Loucy (cell line): ENCODE measurements at regions not wholly inside any gene's neighbourhood (a gene's known extent, or its start where the extent isn't known, plus 50 kb on each side); places are given as distances from the start of the nearest gene placed in this dataset.

Experiments
- EZH2phosphoT487 ChIP-seq: fragments of 200-600 bp; IDR thresholded peaks from 2 replicates; pipeline ENCODE4 v1.6.1; 2018; ENCODE audit warnings: antibody characterized with exemption, mild to moderate bottlenecking, moderate library complexity, borderline replicate concordance
- TF ChIP-seq, protein P1 (sequence below): fragments of 200-600 bp; sonication (generic); conservative IDR thresholded peaks from 2 replicates; pipeline ENCODE4 v1.5.1; 2014; ENCODE audit warnings: mild to moderate bottlenecking, antibody characterized with exemption, low read length

DNA sequence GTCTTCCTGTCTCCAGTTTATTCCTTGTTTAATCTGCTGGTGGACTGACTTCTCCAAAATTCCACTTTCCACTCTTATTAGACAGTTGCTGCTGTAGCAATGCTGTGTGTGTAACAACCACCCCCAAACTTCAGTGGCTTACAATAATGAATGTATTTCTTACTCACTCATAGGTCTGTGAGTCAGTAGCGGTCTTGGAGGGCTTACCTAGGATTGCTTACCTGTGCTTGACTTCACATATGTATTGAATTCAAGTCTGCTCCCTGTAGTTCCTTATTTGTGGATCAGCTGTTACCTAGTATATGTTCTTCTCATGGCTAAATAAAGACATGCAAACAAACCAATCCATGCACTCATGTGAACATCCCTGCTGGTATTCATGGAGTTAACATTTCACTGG lies 224.6 kb downstream of the MAP2K6 start:
- TF ChIP-seq, protein P1, sequence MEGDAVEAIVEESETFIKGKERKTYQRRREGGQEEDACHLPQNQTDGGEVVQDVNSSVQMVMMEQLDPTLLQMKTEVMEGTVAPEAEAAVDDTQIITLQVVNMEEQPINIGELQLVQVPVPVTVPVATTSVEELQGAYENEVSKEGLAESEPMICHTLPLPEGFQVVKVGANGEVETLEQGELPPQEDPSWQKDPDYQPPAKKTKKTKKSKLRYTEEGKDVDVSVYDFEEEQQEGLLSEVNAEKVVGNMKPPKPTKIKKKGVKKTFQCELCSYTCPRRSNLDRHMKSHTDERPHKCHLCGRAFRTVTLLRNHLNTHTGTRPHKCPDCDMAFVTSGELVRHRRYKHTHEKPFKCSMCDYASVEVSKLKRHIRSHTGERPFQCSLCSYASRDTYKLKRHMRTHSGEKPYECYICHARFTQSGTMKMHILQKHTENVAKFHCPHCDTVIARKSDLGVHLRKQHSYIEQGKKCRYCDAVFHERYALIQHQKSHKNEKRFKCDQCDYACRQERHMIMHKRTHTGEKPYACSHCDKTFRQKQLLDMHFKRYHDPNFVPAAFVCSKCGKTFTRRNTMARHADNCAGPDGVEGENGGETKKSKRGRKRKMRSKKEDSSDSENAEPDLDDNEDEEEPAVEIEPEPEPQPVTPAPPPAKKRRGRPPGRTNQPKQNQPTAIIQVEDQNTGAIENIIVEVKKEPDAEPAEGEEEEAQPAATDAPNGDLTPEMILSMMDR: no peak
- no peak for TF ChIP-seq EZH2phosphoT487
